ENCODE measurements at regions not wholly inside any gene's neighbourhood (a gene's known extent, or its start where the extent isn't known, plus 50 kb on each side); places are given as distances from the start of the nearest gene placed in this dataset.

DNA sequence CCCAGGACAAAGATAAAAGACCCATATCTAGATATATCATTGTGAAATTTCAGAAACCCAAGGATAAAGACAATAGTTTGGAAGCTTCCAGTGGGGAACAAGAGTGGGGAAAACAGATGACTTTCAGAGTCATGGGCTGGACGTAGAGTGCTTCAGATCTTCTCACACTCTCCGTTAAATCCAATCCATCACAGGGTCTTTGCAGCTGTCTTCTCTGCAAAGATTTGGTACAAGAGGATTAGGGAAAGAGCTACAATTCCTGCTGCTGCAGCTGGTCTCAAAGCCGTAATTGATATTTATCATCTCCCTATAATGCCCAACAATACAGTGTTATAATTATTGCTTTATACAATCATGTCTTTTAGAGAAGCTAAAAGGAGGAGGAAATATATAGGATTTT, 63.4 kb upstream of the CLPB start:
- H3K4me3 ChIP-seq (ENCODE audit: extremely low read depth in 1 of 4, insufficient read depth in 2 of 4, low read depth in 3 of 4, low read length in 4 of 4) = no peak overlapping the region
- no peak overlapping the region for H4K91ac ChIP-seq (replicated peaks; ENCODE audit: insufficient read length, low read length)
- H4K5ac ChIP-seq (ENCODE audit: insufficient read length, low read depth, low read length) = no peak overlapping the region
- 75% methylated on average over 3 of the region's 3 CpGs; no CpG with 5 or more reads in 1 of the 2 experiments for WGBS, 2 experiments (ENCODE audit: extremely low coverage in 1 of 2, insufficient coverage in 1 of 2, insufficient read length in 1 of 2, insufficient replicate concordance in 2 of 2, low coverage in 1 of 2, low lambda C conversion rate in 2 of 2, missing lambda C conversion rate in 1 of 2)
- no peak overlapping the region for H3K4me2 ChIP-seq (ENCODE audit: insufficient read depth in 1 of 2, low read depth in 2 of 2, low read length in 2 of 2)
- H2BK12ac ChIP-seq (ENCODE audit: low read depth, low read length) = no peak overlapping the region
- no peaks in the 10 kb centered on the region for H3K4me1 ChIP-seq (replicated peaks in 1 of 4; ENCODE audit: control insufficient read depth in 3 of 4, insufficient read depth in 4 of 4, low read length in 3 of 4)
- no peak overlapping the region for H3K14ac ChIP-seq (ENCODE audit: insufficient read length)
- no peak overlapping the region for H2BK5ac ChIP-seq (ENCODE audit: low read depth, low read length)
- H3K36me3 ChIP-seq (ENCODE audit: control insufficient read depth in 2 of 4, insufficient read depth in 4 of 4, low read length in 3 of 4) = no peaks in the 10 kb centered on the region
- DNase-seq (ENCODE audit: low read depth in 1 of 2, low spot score in 2 of 2) = no peak
- no peak overlapping the region for H2BK20ac ChIP-seq (ENCODE audit: low read length)
- no peaks in the 10 kb centered on the region for H3K79me1 ChIP-seq (ENCODE audit: low read depth, low read length)
- no peaks in the 10 kb centered on the region for H3K27me3 ChIP-seq (replicated peaks in 1 of 4; ENCODE audit: control insufficient read depth in 3 of 4, extremely low read depth in 1 of 4, insufficient read depth in 3 of 4, low read length in 3 of 4)
- ChIA-PET CTCF (ENCODE audit: partially characterized antibody) (interaction anchor here (0.7 to 1.3 kb wide), 4 partner anchors 13 to 343 kb away, joined by 3 read pairs; no protein-coding TSS in a partner anchor), POLR2A (ENCODE audit: partially characterized antibody) (no interaction called here)
- no peak overlapping the region for H4K8ac ChIP-seq (ENCODE audit: extremely low read depth, insufficient read depth, low read length)
- H2AK5ac ChIP-seq (ENCODE audit: low read depth, low read length) = no peak overlapping the region
- TF ChIP-seq RFX5 (IDR thresholded peaks at IDR 0.05; ENCODE audit: borderline replicate concordance, low read depth, low read length) = no peak
- no peak for TF ChIP-seq KDM1A (IDR thresholded peaks at IDR 0.05; ENCODE audit: borderline replicate concordance, low read length)
- no peak for TF ChIP-seq TBP (IDR thresholded peaks at IDR 0.05; ENCODE audit: low read depth, low read length)
- no peak for TF ChIP-seq TEAD4 (IDR thresholded peaks at IDR 0.05; ENCODE audit: low read depth, low read length)
- TF ChIP-seq KDM4A (IDR thresholded peaks at IDR 0.05; ENCODE audit: low read depth, low read length, severe bottlenecking) = no peak
- TF ChIP-seq TCF12 (IDR thresholded peaks at IDR 0.05; ENCODE audit: low read depth, low read length) = no peak
- TF ChIP-seq GTF2F1 (IDR thresholded peaks at IDR 0.05; ENCODE audit: borderline replicate concordance, low read depth, low read length) = no peak
- no peak for TF ChIP-seq POU5F1 (IDR thresholded peaks at IDR 0.05; ENCODE audit: low read depth, low read length)
- no peak for TF ChIP-seq NRF1 (IDR thresholded peaks at IDR 0.05; ENCODE audit: low read depth, low read length)
- no peak for TF ChIP-seq PHF8 (conservative IDR thresholded peaks at IDR 0.05; ENCODE audit: low read depth, low read length)
- TF ChIP-seq, protein P1, sequence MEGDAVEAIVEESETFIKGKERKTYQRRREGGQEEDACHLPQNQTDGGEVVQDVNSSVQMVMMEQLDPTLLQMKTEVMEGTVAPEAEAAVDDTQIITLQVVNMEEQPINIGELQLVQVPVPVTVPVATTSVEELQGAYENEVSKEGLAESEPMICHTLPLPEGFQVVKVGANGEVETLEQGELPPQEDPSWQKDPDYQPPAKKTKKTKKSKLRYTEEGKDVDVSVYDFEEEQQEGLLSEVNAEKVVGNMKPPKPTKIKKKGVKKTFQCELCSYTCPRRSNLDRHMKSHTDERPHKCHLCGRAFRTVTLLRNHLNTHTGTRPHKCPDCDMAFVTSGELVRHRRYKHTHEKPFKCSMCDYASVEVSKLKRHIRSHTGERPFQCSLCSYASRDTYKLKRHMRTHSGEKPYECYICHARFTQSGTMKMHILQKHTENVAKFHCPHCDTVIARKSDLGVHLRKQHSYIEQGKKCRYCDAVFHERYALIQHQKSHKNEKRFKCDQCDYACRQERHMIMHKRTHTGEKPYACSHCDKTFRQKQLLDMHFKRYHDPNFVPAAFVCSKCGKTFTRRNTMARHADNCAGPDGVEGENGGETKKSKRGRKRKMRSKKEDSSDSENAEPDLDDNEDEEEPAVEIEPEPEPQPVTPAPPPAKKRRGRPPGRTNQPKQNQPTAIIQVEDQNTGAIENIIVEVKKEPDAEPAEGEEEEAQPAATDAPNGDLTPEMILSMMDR (IDR thresholded peaks at IDR 0.05; ENCODE audit: control extremely low read depth in 1 of 3, insufficient read depth in 1 of 3, low read depth in 1 of 3, low read length in 3 of 3) = no peak
- TF ChIP-seq GABPA (IDR thresholded peaks at IDR 0.05; ENCODE audit: borderline replicate concordance, insufficient read depth, low read length) = no peak
- no peak overlapping the region for H3K9ac ChIP-seq (replicated peaks in 1 of 4; ENCODE audit: extremely low read depth in 1 of 4, low read depth in 3 of 4, low read length in 3 of 4)
- no peaks in the 10 kb centered on the region for H3K23me2 ChIP-seq (ENCODE audit: low read depth, low read length)
- peaks cover 5% of the 10 kb centered on the region in 2 experiments; a peak in 2 of 4 replicates for H3K9me3 ChIP-seq (ENCODE audit: insufficient read depth in 2 of 2, low read depth in 1 of 2, low read length in 1 of 2)
- H2BK120ac ChIP-seq (replicated peaks; ENCODE audit: low read depth, low read length) = no peak overlapping the region
- H4K20me1 ChIP-seq (replicated peaks in 1 of 2; ENCODE audit: control insufficient read depth in 1 of 2, insufficient read depth in 2 of 2, low read length in 2 of 2) = no peaks in the 10 kb centered on the region
- H3K27ac ChIP-seq (ENCODE audit: low read depth, low read length) = no peak overlapping the region
- H3K18ac ChIP-seq (ENCODE audit: extremely low read depth, low read length) = no peak overlapping the region
- FAIRE-seq = no peak
- no peak overlapping the region for H2BK15ac ChIP-seq (ENCODE audit: low read length)
- no peak overlapping the region for H2AFZ ChIP-seq (ENCODE audit: low read length)
- no peak overlapping the region for H3K4ac ChIP-seq (replicated peaks; ENCODE audit: insufficient read length, low read depth, low read length)
- no peak overlapping the region for H3K56ac ChIP-seq (replicated peaks; ENCODE audit: insufficient read length, low read depth, low read length)
- H3K79me2 ChIP-seq (ENCODE audit: control insufficient read depth in 1 of 2, insufficient read depth in 2 of 2, low read length in 2 of 2) = no peaks in the 10 kb centered on the region
- no peak overlapping the region for H3K23ac ChIP-seq (ENCODE audit: insufficient read length)

Measured in H1 (cell line).